NCI-H1930 (cell line): ENCODE measurements at regions not wholly inside any gene's neighbourhood (a gene's known extent, or its start where the extent isn't known, plus 50 kb on each side); places are given as distances from the start of the nearest gene placed in this dataset.
"Not testable (repeated sequence)": the region's sequence is repeated elsewhere in the genome, so short reads cannot be mapped to it uniquely, and the experiment has no call there.

ENCODE experiments used
- DNase-seq, 2 experiments: peaks; one replicate each; lab custom pipeline; 2025; lab: John Stamatoyannopoulos, UW

DNA sequence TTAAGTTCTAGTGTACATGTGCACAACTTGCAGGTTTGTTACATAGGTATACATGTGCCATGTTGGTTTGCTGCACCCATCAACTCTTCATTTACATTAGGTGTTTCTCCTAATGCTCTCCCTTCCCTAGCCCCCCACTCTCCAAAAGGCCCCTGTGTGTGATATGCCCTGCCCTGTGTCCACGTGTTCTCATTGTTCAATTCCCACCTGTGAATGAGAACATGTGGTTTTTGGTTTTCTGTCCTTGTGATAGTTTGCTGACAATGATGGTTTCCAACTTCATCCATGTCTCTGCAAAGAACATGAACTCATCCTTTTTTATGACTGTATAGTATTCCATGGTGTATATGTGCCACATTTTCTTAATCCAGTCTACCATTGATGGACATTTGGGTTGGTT lies 189.5 kb upstream of the TMEFF2 start:
- DNase-seq, result not testable (repeated sequence)

DNA sequence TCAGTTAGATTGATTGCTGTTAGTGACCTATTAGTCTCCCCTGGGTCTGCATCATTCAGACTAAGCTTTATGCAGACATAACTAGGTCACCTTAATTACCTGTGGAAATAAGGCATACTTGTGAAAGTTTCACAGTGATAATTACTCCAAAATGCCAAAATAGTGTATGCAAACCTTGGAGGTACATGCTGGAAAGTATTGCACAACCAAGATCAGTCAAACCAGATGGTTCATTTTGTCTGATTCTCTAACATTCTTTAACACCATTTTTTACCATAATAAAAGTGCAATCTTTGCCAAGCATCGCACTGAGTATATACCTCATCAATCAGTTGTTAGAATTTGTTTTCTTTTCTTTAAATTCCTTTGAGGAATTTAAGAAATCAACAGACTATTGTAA lies 186.3 kb upstream of the TMEFF2 start:
- DNase-seq, result no peak

DNA sequence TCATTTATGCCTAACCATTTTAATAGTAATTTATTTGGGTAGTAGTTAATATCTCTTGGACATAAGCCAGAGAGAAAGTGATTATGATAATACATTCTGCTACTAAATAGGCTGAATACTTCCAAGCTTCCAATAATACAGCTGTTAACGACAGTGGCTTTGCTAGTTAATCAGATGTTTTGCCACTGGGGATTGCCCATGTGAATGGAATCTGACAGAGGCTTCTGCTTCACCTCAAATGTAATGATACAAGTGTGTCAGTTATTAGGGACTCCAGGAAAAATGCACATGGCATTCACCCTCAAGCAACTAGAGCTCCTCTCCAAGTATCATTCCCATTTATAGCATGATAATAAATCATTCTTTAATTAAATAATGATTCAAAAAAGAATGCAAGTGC lies 185.0 kb upstream of the TMEFF2 start:
- no peak for DNase-seq

DNA sequence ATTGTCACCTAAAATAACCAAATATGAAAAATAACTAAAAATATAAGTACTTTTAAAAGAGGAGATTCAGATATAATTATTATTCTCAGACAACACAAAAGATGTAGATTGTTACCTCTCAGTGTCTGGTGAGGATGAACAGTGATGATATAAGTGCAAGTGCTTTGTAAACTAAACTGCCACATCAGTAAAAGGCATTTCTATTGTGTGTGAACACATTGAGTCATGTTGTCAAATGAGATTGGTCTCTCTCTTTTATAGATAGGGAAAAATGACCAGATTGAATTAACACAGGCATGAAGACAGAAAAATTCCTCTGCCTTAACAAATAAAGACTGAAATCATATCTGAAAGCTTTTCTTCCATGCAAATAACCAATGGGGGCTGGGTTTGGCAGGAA lies 182.4 kb upstream of the TMEFF2 start:
- DNase-seq, result no peak

DNA sequence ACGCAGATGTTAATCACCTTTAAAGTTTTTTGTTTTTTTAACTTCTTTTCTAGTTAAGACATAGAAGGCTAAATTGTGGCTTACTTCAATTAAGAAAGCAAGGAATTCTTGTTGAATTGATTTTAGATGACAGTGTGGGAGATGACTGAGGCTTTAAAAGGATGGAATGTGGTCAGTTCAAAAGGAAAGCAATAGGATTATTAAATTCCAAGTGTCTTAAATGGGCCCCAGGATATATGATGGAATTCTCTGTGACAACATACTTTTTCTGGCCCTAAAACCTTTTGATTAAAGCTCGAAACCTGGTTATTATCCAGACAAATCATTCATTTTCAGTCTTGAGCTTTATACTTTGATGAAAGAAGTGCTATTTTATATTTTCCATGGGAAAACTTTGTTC lies 179.0 kb upstream of the TMEFF2 start:
- DNase-seq, result no peak

DNA sequence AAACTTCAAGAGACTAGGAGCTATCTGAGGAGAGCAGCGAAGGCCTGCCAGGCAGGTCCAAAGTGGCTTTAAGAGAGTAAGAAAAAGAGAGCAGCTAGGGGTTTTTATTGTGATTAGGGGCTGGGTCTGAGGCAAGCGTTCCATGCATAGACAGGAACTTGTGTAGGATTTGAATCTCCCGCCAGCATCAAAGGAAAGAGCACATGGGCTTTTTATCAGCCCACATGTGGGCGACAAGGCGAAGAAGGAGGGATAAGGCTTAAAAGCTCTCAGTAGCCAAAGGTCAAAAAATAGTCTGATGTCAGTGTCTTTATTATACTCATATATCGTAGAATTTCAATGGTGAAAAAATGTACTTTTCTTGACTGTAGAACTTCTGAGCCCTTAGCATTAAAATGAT lies 178.5 kb upstream of the TMEFF2 start:
- no peak for DNase-seq

DNA sequence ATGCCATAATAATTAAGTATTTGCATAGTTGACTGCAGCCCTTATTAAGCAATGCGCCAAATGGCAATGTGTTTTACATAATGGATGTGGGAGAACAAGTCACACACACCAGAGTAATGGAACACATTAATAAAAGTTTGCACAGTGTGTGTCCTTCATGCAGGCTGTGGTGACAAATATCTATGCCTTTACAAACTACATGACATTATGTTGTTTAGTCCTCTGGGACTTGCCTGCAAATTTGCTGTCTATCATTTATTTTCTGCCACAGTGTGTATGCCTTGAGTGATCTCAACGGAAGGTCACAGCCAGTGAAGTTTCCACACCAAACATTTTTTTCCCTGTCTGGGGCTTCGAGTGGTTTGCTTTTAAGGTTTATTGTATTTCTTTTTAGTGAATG lies 175.2 kb upstream of the TMEFF2 start:
- no peak for DNase-seq

DNA sequence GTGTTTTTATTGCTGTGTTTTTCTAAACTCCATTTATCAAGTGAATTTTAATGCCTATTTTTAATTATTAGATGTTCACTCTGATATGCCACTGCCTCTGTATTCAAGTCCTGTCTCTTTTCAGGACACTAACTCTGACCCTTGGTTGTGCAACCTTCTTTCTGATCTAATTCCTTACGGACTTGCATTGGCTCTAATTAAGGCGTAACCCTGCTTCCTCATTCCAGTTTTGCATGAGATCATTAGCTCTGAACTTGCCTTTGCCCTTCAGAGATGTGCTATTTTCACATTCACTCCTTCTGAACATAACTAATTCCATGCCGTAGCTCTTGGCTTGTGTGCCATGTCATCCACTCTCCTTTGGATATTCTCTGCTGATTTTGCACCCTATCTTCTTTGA lies 162.5 kb upstream of the TMEFF2 start:
- no peak for DNase-seq

DNA sequence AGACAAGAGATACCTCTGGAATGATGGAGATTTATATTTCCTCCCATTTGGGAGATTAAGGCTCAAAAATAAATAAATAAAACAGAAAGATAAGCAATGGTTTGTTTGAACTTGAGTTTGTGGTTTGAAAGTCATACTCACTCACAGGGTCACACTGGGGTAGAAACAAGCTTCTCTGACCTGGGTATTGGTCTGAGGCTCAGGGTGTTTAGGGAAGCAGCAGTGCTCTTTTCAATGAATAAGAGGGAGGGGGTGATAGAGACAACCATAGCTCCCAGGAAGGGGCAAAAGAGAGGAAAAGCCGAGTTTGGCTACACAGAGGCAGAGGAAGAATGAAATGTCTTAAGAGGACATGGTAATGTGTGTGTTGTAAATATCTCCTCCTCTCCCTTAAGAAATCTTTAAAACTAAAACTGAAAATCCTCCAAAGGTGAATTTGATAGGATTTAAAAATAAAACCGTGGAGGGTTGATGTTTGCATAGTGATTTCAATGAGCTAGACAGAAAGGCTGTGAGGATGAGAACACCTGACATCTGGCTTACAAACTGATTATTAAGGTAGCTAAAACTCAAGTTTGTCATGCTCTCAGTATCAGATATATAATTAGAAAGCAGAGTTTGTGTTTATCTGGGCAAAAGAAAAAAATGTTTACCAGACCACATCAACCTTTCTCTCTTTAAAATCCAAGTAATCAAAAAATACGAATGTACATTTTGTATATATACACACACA lies 159.9 kb upstream of the TMEFF2 start:
- DNase-seq, result no peak

DNA sequence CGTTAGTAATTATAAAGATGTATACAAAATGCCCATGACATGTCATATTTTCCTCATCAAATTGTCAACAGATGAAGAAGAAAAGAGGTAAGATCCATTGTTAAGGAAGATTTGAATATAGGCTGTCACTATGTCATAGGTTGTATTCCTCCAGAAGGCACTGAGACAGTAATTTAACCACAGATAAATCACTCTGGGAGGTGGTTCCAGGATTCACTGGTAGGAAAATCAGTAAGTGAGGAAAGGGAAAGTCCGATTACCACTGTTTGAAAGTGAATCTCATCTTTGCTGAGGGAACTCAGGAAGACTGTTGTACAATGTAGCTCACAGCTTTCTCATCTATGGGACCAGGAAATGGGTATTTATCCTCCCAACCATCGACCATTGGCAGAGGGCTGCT lies 152.8 kb upstream of the TMEFF2 start:
- DNase-seq, result no peak

DNA sequence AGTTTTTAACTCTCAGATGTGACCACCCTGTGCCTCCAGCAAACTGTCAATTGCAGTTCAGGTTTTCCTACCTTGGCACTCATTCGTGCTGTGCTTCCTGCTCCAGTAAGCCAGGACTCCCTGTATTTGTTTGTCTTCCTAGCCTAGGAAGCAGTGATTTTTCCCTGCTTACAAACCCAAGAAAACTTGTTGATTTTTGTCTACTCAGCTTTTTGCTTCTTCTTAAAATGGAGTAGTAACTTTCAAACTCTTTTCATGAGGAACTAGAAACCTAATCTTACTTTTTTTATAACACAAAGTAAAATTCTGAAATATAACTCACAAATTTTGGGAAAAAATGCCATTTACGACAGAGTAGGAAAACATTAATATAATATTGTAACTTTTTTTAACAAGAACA lies 150.6 kb upstream of the TMEFF2 start:
- DNase-seq, result no peak

DNA sequence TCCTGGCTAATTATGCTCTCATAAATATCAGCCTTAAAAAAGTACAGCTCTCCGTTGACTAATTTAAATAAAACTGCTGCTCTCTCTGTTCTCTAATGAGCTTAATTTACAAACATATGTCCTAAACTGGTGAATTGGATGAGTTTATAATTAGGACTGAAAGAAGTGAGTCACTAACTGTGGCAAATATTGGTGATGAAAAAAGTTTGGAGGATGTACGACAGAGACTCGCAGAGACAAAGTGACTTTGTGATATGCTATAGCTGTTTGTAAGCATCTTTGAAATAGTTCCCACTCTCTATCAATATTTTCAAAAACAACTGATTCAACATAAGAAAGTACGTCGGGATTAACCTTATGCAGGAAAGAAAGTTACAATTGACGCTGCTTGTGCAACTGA lies 138.9 kb upstream of the TMEFF2 start:
- DNase-seq, result no peak

DNA sequence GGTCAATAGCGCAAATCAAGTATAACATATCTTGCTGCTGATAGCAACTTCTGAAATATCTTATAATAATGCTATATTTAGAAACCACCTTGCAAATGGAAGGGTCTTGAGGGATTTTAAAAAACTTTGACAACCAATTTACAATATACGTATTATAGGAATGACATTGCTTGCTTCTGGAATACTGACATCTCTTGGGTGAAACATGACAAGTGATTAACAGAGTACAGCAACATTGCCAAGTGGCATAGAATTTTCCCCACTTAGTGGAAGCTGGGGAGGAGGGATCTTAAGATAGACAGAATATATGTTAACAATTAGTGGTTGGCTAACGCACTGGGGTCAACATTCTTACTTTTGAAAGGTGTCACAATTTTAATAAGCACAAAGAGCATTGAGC lies 133.6 kb upstream of the TMEFF2 start:
- DNase-seq, result no peak

DNA sequence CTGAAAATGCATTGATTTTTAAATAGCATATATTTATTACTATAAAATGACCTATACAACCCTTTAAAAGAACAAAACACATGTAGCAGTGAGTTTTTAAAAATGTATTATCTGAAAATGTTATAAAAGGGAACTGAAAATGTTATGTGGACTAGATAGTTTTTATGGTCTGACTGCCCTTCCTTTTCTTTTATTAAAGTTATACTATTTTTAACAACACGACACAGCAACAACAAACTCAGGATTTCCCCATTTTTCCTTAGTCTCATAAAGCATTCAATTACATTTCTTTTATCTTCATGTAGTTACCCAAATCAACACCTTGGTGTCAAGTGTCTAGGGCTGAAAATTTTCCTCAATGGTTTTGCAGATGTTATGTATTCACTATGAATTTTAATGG lies 132.8 kb upstream of the TMEFF2 start:
- DNase-seq, result no peak

DNA sequence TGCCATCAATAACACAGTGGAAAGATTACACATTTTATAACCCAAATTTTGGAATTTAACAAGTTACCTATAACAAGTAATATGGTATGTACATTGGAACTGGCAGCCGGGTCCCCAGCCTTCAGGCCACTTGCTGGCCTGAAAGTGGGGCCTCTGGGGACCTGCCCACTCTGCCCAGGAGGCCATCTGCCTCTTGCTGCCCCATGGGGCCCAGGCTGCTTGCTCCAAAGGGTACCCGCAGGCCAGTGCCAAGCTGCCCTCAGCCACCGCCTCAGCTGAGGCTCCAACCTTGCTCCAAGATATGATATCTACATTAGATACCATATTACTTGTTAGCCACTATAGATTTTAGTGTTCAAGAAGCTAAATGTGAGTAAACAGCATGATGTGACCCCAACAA lies 120.8 kb upstream of the TMEFF2 start:
- no peak for DNase-seq

DNA sequence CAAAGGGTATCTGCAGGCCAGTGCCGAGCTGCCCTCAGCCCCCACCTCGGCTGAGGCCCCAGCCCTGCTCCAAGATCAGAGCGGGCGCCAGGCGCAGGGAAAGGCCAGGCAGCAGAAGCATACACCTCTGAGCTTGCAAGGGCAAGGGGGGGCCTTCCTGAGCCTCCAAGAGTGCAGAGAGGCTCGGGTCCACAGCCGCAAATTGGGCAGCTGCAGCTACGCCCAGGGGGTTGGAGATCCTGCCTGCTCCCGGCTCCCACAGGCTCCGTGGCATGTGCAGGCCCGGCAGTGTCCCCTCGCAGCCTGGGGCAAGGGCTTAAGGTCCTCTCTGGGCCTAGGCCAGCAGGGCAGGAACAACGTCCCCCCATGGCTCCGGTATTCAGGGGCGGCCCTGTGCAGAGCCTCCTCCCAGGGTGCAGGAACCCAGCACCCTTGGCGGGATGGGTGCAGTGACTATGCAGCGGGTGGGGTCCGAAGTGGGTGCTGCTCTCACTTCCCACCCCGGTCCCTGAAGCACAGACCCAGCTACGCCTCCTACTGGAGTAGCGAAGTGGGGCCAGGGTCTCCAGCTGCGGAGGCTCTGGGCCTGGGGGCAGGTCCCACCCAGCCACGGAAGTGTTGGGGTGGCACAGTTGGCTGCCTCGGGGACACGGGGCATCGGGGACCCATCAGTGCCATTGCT lies 120.2 kb upstream of the TMEFF2 start:
- DNase-seq, result no peak

DNA sequence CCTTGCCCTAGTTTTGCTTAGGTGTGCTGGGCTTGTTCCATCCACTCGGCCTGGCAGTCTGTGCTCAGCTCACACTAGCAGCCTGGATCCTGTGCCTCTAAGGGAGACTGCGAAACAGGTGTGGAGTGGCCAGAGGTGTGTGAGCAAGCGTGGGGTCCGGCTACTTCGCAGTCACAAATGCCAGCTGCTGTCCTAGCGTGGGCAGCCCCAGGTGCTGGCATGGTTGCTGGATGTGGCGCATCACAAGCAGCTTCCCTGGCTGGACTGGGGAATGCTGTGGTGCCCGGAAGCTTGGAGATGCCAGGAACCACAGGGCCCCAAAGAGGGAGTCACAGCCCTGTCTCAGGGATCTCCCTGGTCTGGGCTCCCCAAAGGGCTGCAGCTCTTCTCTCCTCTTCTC lies 119.0 kb upstream of the TMEFF2 start:
- no peak for DNase-seq

DNA sequence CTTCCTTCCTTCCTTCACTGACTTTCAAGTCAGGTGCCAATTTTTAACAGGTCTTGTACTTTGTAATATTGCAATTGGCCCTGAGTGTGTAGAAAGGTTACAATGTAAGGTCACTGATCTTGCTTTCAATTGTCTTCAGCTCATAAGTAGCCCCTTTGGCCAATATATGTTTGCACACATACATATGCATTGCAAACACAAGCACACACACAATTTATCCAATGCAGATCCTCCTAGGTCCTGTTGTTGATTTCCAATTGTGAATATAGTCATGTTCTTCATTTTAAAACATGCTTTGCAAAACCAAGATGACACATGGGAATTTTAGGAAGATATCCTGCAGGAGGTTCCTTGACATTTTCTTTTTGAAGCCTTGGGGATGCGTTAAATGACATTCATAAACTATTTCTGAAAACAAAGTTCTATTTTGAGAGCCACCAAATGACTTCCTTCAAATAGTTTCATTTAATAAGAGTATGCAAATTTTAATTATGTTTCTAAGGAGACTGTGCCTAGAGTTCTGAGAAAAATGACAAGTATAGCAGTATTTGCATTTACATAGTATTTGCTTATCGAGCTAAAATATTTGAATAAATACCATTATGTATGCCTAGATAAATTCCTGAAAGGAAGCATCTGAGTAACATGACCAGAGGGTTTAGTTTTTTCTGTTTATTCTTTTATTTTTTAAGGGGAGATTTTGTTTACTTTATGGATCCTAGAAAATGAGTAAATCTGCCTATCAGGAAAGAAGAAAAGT lies 117.1 kb upstream of the TMEFF2 start:
- DNase-seq, result no peak

DNA sequence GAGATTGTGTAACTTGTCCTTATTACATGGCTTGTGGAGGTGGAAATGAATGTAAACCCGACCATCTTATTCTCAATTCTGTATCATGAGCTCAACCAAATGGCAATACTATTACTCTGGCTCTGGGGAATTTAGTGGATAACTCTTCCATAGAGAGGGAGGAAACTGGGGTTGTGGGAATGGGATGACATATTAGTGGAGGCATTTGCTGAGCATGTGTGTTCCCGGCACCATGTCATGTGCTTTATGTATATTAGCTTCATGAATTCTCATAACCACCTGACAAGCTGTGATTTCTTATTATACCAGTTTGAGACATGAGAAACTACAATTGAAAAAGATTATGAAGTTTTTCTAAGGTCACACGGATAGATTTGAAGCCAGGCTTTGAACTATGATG lies 112.8 kb upstream of the TMEFF2 start:
- no peak for DNase-seq

DNA sequence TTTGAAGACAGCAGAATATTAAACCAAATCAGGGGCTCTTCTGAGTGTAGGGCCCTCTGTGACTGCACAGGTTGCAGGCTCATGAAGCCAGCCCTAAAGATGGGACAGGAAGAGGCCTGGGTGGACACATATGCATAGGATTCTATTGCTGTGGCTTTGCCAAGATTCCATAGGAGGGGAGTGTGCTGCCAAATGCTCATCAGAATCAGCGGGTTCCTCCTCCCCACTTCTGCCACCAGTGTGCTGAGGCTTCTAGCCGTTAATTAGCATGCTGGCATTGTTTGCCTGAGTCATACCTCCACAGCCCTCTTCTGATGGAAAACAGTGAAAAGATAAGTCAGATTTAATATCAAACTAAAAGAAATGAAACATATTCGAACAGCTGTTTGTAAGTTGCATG lies 103.9 kb upstream of the TMEFF2 start:
- no peak for DNase-seq

DNA sequence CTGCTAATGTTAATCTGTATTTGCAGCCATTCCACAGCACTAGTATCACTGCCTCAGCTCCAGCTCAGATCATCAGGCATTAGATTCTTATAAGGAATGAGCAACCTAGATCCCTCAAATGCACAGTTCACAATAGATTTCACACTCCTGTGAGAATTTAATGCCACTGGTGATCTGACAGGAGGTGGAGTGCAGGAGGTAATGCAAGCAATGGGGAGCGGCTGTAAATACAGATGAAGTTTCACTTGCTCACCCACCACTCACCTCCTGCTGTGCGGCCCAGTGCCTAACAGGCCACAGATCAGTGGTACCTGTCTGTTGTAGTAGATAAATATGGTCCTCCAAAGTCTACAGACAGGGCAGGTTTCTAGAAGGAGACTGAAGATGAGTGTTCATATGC lies 97.7 kb upstream of the TMEFF2 start:
- DNase-seq, result no peak

DNA sequence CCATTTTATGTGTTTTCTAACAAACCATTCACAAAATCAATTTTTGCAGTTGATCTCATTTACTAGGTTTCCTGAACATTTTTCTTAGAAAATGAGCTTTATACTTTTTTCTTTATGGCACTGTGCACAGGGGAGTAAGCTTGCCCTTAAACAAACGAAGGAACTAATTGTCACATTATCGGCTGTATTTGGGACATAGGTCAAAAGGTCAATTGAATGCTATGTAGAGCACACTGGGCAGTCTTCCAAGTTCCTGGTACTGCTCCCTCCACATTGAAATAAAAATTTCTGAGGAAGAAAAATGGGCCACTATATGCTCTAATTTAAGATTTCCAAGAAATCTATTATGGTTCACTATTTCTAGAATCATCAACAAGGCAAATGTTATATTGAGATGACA lies 93.6 kb upstream of the TMEFF2 start:
- no peak for DNase-seq

DNA sequence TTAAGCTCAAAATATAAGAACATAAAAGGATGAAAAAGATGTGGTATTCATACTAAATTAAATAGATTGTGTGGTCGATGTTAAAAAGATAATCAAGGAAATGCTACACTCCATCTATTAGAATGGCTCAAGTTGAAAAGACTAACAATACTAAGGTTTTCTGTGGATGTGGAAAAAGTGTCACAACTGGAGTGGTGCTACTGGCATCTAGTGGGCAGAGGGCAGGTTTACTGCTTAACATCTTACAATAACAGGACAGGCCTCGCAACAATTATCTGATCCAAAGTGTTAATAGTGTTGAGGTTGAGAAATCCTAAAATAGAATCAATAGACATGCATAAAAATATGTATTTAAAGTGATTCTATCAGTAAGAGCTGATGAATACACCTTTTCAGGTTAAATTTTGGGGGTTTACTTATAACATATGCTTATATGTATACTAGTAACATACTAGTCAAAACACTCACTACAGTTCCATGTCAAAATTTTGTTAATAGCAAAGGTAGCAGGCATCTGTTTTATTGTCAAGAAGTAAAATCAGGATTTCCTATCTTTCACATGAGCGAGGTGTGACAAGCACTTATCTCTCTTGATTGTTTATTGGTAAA lies 91.5 kb upstream of the TMEFF2 start:
- no peak for DNase-seq
